ENCODE measurements at regions not wholly inside any gene's neighbourhood (a gene's known extent, or its start where the extent isn't known, plus 50 kb on each side); places are given as distances from the start of the nearest gene placed in this dataset.
"Not testable (repeated sequence)": the region's sequence is repeated elsewhere in the genome, so short reads cannot be mapped to it uniquely, and the experiment has no call there.

- DNase-seq (ENCODE audit: low read depth), result no peak
- no peak for TF ChIP-seq CTCF (conservative IDR thresholded peaks at IDR 0.05; ENCODE audit: low read depth, low read length)
- H3K4me3 ChIP-seq (ENCODE audit: low read depth, low read length), result no peak overlapping the region
Measured at GRCh38 chr7:24169077-24169624, 114.8 kb upstream of the NPY start.

GRCh38 chr7:24171951-24172350 lies 112.0 kb upstream of the NPY start:
- not testable (repeated sequence) for DNase-seq (ENCODE audit: low read depth); H3K4me3 ChIP-seq (ENCODE audit: low read depth, low read length)

GRCh38 chr7:24172856-24173255 lies 111.1 kb upstream of the NPY start:
- no peak for TF ChIP-seq CTCF (conservative IDR thresholded peaks at IDR 0.05; ENCODE audit: low read depth, low read length)
- no peak for DNase-seq (ENCODE audit: low read depth)
- no peak overlapping the region for H3K4me3 ChIP-seq (ENCODE audit: low read depth, low read length)

GRCh38 chr7:24175603-24176002 lies 108.4 kb upstream of the NPY start:
- no peak for DNase-seq (ENCODE audit: low read depth)
- no peak for TF ChIP-seq CTCF (conservative IDR thresholded peaks at IDR 0.05; ENCODE audit: low read depth, low read length)
- no peak overlapping the region for H3K4me3 ChIP-seq (ENCODE audit: low read depth, low read length)

- H3K4me3 ChIP-seq (ENCODE audit: low read depth, low read length), result no peak overlapping the region
- TF ChIP-seq CTCF (conservative IDR thresholded peaks at IDR 0.05; ENCODE audit: low read depth, low read length), result no peak
- DNase-seq (ENCODE audit: low read depth), result no peak
Measured at GRCh38 chr7:24178811-24179570, 105.0 kb upstream of the NPY start.

- no peak for TF ChIP-seq CTCF (conservative IDR thresholded peaks at IDR 0.05; ENCODE audit: low read depth, low read length)
- DNase-seq (ENCODE audit: low read depth), result no peak
- H3K4me3 ChIP-seq (ENCODE audit: low read depth, low read length), result no peak overlapping the region
Measured at GRCh38 chr7:24191362-24191761, 92.6 kb upstream of the NPY start.

- no peak for DNase-seq (ENCODE audit: low read depth)
- TF ChIP-seq CTCF (conservative IDR thresholded peaks at IDR 0.05; ENCODE audit: low read depth, low read length), result no peak
- no peak overlapping the region for H3K4me3 ChIP-seq (ENCODE audit: low read depth, low read length)
Measured at GRCh38 chr7:24192053-24192452, 91.9 kb upstream of the NPY start.

Data from epithelial cell of proximal tubule (primary cell).